ENCODE measurements at regions not wholly inside any gene's neighbourhood (a gene's known extent, or its start where the extent isn't known, plus 50 kb on each side); places are given as distances from the start of the nearest gene placed in this dataset.

- no peak for TF ChIP-seq CTCF (IDR thresholded peaks at IDR 0.05; ENCODE audit: insufficient read depth, low read depth, low read length)
- H3K4me3 ChIP-seq (ENCODE audit: low read depth, low read length): no peak overlapping the region
- no peak for DNase-seq (ENCODE audit: low read depth)
These were observed 73.6 kb upstream of the MAMDC2 start for GRCh38 chr9:69970001-69970533.

- H3K4me3 ChIP-seq (ENCODE audit: low read depth, low read length): no peak overlapping the region
- peak; percentile 64 for DNase-seq (ENCODE audit: low read depth)
- peak; percentile 95 for TF ChIP-seq CTCF (IDR thresholded peaks at IDR 0.05; ENCODE audit: insufficient read depth, low read depth, low read length)
These were observed 71.8 kb upstream of the MAMDC2 start for GRCh38 chr9:69971643-69972449.

GRCh38 chr9:69975681-69976080 is 68.0 kb upstream of the MAMDC2 start:
- no peak for TF ChIP-seq CTCF (IDR thresholded peaks at IDR 0.05; ENCODE audit: insufficient read depth, low read depth, low read length)
- no peak for DNase-seq (ENCODE audit: low read depth)
- no peak overlapping the region for H3K4me3 ChIP-seq (ENCODE audit: low read depth, low read length)

GRCh38 chr9:69976152-69976551 is 67.5 kb upstream of the MAMDC2 start:
- H3K4me3 ChIP-seq (ENCODE audit: low read depth, low read length): no peak overlapping the region
- TF ChIP-seq CTCF (IDR thresholded peaks at IDR 0.05; ENCODE audit: insufficient read depth, low read depth, low read length): no peak

GRCh38 chr9:69980041-69980440 is 63.6 kb upstream of the MAMDC2 start:
- H3K4me3 ChIP-seq (ENCODE audit: low read depth, low read length): no peak overlapping the region
- no peak for TF ChIP-seq CTCF (IDR thresholded peaks at IDR 0.05; ENCODE audit: insufficient read depth, low read depth, low read length)
- DNase-seq (ENCODE audit: low read depth): peak; percentile 52

More at GRCh38 chr9:69976152-69976551, 67.5 kb upstream of the MAMDC2 start:
- DNase-seq (ENCODE audit: low read depth): peak; percentile 65

GRCh38 chr9:69980591-69980990 is 63.1 kb upstream of the MAMDC2 start:
- no peak for DNase-seq (ENCODE audit: low read depth)
- no peak overlapping the region for H3K4me3 ChIP-seq (ENCODE audit: low read depth, low read length)
- TF ChIP-seq CTCF (IDR thresholded peaks at IDR 0.05; ENCODE audit: insufficient read depth, low read depth, low read length): no peak
